ENCODE measurements at regions not wholly inside any gene's neighbourhood (a gene's known extent, or its start where the extent isn't known, plus 50 kb on each side); places are given as distances from the start of the nearest gene placed in this dataset.

GRCh38 chr1:214898161-214898560 is 184.4 kb upstream of the KCNK2 start:
- Histone ChIP-seq H3K9me3 (ENCODE audit: low read length) (no peaks in the 10 kb centered on the region), H3K27me3 (ENCODE audit: control insufficient read depth in 1 of 2, insufficient read depth in 2 of 2, low read length in 2 of 2) (no peaks in the 10 kb centered on the region), H3K9ac (ENCODE audit: insufficient read depth, low read depth, low read length) (no peak overlapping the region), H3K79me2 (ENCODE audit: insufficient read depth, low read length) (no peaks in the 10 kb centered on the region), H2AFZ (ENCODE audit: low read length) (no peak overlapping the region), H3K36me3 (replicated peaks in 1 of 2; ENCODE audit: control insufficient read depth in 1 of 2, insufficient read depth in 2 of 2, low read length in 2 of 2) (no peaks in the 10 kb centered on the region), H3K4me2 (ENCODE audit: low read depth, low read length) (no peak overlapping the region), H4K20me1 (ENCODE audit: insufficient read depth, low read length) (no peaks in the 10 kb centered on the region), H3K27ac (ENCODE audit: extremely low read length, insufficient read depth, low read length) (no peak overlapping the region), H3K4me3 (replicated peaks in 1 of 3; ENCODE audit: insufficient read depth in 1 of 3, low read depth in 2 of 3, low read length in 3 of 3) (no peak overlapping the region), H3K4me1 (ENCODE audit: insufficient read depth, low read length) (no peaks in the 10 kb centered on the region)
- BruUV-seq (replicated peaks) = no TSS peak
- DNase-seq (ENCODE audit: low spot score) (no peak), FAIRE-seq (no peak), ATAC-seq (no peak)
- 37% methylated on average over 8 of the region's 8 CpGs for WGBS (ENCODE audit: low lambda C conversion rate)
- CTCF ChIA-PET (ENCODE audit: low intra/inter-chr PET ratio, low total read pairs) = no interaction called here
- in situ Hi-C loops (cut with HindIII; ENCODE audit: extremely low pct_ligation_motif_present, low pct_unique_long_range_greater_than_20kb) = no loop called here
- intact Hi-C loops (cut with micrococcal nuclease; ENCODE audit: unreplicated experiment) = no loop called here
- POLR2A ChIA-PET = no interaction called here
- TF ChIP-seq ZNF724P (CRISPR knock-in tag; IDR thresholded peaks at IDR 0.05; ENCODE audit: borderline replicate concordance) (no peak), ZNF879 (CRISPR knock-in tag; IDR thresholded peaks at IDR 0.05) (no peak), ZNF274 (CRISPR knock-in tag; IDR thresholded peaks at IDR 0.05) (no peak), HINFP (CRISPR knock-in tag; IDR thresholded peaks at IDR 0.05; ENCODE audit: low read depth) (no peak), SCMH1 (CRISPR knock-in tag; IDR thresholded peaks at IDR 0.05; ENCODE audit: borderline replicate concordance) (no peak), MEF2D (CRISPR knock-in tag; IDR thresholded peaks at IDR 0.05) (no peak)
- TF ChIP-seq, protein P1, sequence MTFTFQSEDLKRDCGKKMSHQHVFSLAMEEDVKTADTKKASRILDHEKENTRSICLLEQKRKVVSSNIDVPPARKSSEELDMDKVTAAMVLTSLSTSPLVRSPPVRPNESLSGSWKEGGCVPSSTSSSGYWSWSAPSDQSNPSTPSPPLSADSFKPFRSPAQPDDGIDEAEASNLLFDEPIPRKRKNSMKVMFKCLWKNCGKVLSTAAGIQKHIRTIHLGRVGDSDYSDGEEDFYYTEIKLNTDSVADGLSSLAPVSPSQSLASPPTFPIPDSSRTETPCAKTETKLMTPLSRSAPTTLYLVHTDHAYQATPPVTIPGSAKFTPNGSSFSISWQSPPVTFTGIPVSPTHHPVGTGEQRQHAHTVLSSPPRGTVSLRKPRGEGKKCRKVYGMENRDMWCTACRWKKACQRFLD (CRISPR knock-in tag; IDR thresholded peaks at IDR 0.05; ENCODE audit: borderline replicate concordance) = no peak

Data from HepG2 (cell line).